Neural crest cell (in vitro differentiated cells): ENCODE measurements at regions not wholly inside any gene's neighbourhood (a gene's known extent, or its start where the extent isn't known, plus 50 kb on each side); places are given as distances from the start of the nearest gene placed in this dataset.

ENCODE experiments used
- DNase-seq: peaks from one replicate; pipeline ENCODE4 v3.0.0; 2021; ENCODE audit warnings: low read depth, mixed read lengths, low spot score
- H3K27ac Mint-ChIP-seq: one replicate; pipeline ENCODE4 v1.8.0; 2021; ENCODE audit warnings: mild to moderate bottlenecking, mixed read lengths; ENCODE audit not compliant: unreplicated experiment
- H3K27me3 Mint-ChIP-seq: 2 replicates; pipeline ENCODE4 v1.8.0; 2021; ENCODE audit warnings: low read depth, mild to moderate bottlenecking, mixed read lengths
- H3K36me3 Mint-ChIP-seq: 2 replicates; pipeline ENCODE4 v1.8.0; 2021; ENCODE audit warnings: low read depth, mild to moderate bottlenecking, mixed read lengths
- H3K4me1 Mint-ChIP-seq: 2 replicates; pipeline ENCODE4 v1.8.0; 2021; ENCODE audit warnings: mixed read lengths
- H3K4me3 Mint-ChIP-seq: one replicate; pipeline ENCODE4 v1.8.0; 2021; ENCODE audit warnings: mild to moderate bottlenecking, mixed read lengths
- H3K9me3 Mint-ChIP-seq: 2 replicates; pipeline ENCODE4 v1.8.0; 2021; ENCODE audit warnings: mixed read lengths
- CTCF ChIP-seq: fragments of 200-600 bp; sonication (generic); conservative IDR thresholded peaks from 2 replicates; pipeline ENCODE4 v1.5.0; 2021; ENCODE audit warnings: antibody characterized with exemption, mild to moderate bottlenecking

GRCh38 chr3:193048127-193048526 is 130.5 kb upstream of the MB21D2 start:
- TF ChIP-seq CTCF, result no peak
- no peaks in the 10 kb centered on the region for H3K9me3 Mint-ChIP-seq
- no peak overlapping the region for H3K4me3 Mint-ChIP-seq

GRCh38 chr3:193049935-193050334 is 132.3 kb upstream of the MB21D2 start:
- Mint-ChIP-seq H3K27me3 (no peaks in the 10 kb centered on the region), H3K4me1 (peaks cover 3% of the 10 kb centered on the region), H3K9me3 (no peaks in the 10 kb centered on the region), H3K4me3 (no peak overlapping the region), H3K36me3 (no peaks in the 10 kb centered on the region), H3K27ac (no peak overlapping the region)
- no peak for TF ChIP-seq CTCF
- no peak for DNase-seq

More at GRCh38 chr3:193048127-193048526, 130.5 kb upstream of the MB21D2 start:
- no peak overlapping the region for H3K27ac Mint-ChIP-seq
- H3K27me3 Mint-ChIP-seq, result no peaks in the 10 kb centered on the region
- no peaks in the 10 kb centered on the region for H3K36me3 Mint-ChIP-seq
- DNase-seq, result no peak
- H3K4me1 Mint-ChIP-seq, result no peaks in the 10 kb centered on the region

GRCh38 chr3:193051314-193051713 is 133.7 kb upstream of the MB21D2 start:
- H3K27me3 Mint-ChIP-seq, result no peaks in the 10 kb centered on the region
- H3K36me3 Mint-ChIP-seq, result no peaks in the 10 kb centered on the region
- TF ChIP-seq CTCF, result no peak
- no peak for DNase-seq
- H3K4me3 Mint-ChIP-seq, result no peak overlapping the region
- H3K4me1 Mint-ChIP-seq, result peaks cover 3% of the 10 kb centered on the region
- no peak overlapping the region for H3K27ac Mint-ChIP-seq
- no peaks in the 10 kb centered on the region for H3K9me3 Mint-ChIP-seq

- no peak for TF ChIP-seq CTCF
- H3K9me3 Mint-ChIP-seq, result no peaks in the 10 kb centered on the region
- DNase-seq, result no peak
- H3K27ac Mint-ChIP-seq, result no peak overlapping the region
- H3K4me1 Mint-ChIP-seq, result peaks cover 3% of the 10 kb centered on the region
- no peaks in the 10 kb centered on the region for H3K36me3 Mint-ChIP-seq
- H3K27me3 Mint-ChIP-seq, result no peaks in the 10 kb centered on the region
- no peak overlapping the region for H3K4me3 Mint-ChIP-seq
Observed at GRCh38 chr3:193052354-193053045, 134.8 kb upstream of the MB21D2 start.

GRCh38 chr3:193053046-193053435 is 135.4 kb upstream of the MB21D2 start:
- Mint-ChIP-seq H3K4me3 (no peak overlapping the region), H3K27me3 (no peaks in the 10 kb centered on the region), H3K36me3 (no peaks in the 10 kb centered on the region), H3K27ac (no peak overlapping the region), H3K4me1 (peaks cover 3% of the 10 kb centered on the region), H3K9me3 (no peaks in the 10 kb centered on the region)
- TF ChIP-seq CTCF, result no peak
- DNase-seq, result no peak
